AG08396 (cell line): ENCODE measurements at regions not wholly inside any gene's neighbourhood (a gene's known extent, or its start where the extent isn't known, plus 50 kb on each side); places are given as distances from the start of the nearest gene placed in this dataset.
"Not testable (repeated sequence)": the region's sequence is repeated elsewhere in the genome, so short reads cannot be mapped to it uniquely, and the experiment has no call there.

ENCODE experiments used
- DNase-seq: peaks from one replicate; pipeline ENCODE4 v3.0.0; 2012; ENCODE audit warnings: low spot score, mixed read lengths

DNA sequence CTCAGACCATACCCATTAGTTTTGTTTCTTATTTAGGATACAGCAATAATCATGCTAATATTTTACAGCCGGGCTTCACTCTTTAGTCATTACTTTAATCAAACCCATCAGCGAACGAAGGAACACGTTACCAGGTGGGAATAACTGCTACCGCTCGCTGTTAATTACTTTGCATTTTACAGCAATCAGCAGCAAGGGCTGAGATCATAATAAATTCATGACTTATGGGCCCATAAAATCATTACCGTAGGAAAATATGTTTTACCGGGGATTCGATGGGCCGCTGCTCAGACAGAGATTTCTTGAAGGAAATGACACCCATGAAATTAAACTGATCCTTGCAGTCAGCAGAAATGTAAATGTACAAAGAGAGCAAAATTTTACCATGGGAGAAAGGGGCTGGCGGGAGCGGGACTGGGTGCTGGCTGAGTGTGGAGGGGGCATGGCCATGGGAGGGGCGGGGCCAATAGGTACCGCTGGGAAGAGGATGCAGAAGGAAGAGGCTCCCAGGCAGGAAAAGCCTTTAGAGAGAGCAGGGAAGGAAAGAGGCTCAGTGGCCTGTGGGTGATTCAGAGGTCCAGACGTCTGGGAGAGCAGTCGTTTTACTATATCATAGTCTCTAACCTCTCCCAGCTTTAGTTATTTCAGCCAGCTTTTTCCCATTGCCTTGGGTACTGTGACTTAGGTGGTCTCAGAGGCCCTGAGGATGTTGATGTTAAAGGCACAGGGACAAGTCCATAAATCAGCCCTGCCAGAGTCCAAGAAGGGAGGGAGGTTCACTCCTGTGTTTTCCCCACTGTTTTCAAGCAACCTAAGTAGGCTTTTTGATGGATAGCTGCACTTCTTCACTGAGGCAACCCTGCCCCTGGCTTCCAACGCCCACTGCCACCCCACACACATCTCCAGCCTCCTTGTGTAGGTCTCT lies 258.9 kb downstream of the SEC16B start:
- no peak for DNase-seq

DNA sequence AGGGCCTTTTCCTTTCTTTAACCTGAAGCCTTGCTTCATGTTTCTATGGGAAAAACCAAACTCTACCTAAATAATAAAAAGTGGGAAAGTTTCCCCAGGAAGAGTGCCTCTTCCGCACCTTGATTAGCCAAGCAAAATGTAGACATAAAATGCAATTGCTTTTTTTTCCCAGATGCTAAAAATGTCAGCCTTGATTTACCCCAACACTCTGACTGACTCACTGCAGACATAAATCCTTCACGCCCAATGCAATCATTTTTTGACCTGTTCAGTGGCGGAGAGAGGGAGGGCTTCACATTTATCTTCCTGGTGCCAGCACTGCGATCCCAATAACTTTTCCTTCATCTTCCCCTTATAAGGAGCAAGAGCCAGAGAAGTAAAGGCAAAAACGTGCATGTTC lies 261.5 kb downstream of the SEC16B start:
- DNase-seq: no peak

DNA sequence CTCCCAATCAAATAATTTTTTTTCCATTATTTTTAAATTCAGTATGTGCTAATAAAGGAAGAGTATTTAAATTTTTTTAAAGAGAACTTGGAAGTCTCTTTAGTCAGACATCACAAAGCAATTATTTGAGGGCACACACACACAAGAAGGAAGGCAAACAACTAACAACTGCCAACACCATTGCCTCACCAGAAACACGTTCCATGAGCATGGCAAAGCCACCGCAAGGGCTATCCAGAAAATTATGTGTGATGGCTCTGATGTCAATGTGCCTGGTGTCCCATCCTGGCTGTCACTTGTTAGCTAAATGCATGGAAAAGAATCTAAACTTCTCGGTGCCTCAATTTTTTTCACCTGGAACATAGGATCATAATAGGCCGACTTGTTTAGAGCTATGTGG lies 262.9 kb downstream of the SEC16B start:
- no peak for DNase-seq

DNA sequence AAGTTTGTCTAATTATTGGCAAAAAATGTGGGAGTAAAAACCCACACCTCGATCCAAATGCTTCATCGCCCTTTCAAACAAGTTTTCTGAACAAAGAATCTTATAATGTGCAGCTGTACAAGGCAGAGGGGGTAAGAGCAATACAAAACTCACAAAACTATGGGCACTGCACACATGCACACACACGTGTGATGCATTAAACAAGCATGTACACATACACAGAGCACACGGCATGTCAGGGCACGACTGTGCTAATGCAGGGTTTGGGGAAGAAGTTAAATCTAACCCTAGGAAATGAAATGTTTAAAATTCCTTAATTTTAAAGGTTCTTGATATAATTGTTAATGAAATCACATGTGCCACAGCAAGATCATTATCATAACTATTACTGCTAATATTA lies 264.0 kb downstream of the SEC16B start:
- no peak for DNase-seq

- no peak for DNase-seq
These were observed 265.9 kb downstream of the SEC16B start for GRCh38 chr1:177703888-177704446.

DNA sequence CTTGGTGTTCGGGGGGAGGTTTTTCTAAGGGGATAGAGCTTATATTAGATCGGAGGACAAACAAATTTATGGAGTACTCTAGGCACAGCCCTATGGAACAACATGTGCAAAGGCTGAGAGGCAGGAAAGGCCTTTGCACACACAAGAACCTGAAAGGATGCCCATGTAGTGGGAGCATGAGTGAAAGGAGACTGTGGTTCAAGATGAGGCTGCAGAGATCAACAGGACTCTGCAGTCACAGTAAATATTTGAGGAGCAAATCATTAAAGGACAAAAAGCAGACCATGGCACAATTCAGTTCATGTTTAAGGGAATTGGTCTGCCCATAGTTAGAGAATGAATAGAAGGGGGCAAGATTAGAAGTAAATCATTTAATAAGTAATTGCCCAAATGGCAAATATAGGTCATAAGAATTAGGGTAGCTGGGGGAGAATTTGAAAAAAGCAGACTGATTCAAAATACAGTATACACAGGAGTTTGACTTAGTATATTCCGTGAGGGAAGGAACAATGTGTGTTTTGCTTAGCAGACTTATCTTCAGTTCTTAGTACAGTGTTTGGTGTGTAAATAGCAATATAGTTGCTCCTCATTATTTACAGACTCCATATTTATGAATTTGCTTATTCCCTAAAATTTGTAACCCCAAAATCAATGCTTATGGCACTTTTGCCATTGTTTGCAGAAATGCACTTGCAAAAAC lies 268.1 kb downstream of the SEC16B start:
- DNase-seq: no peak

- DNase-seq: no peak
These were observed 269.0 kb downstream of the SEC16B start for GRCh38 chr1:177700856-177701255.

GRCh38 chr1:177690996-177691395 lies 278.9 kb downstream of the SEC16B start:
- DNase-seq: no peak

DNA sequence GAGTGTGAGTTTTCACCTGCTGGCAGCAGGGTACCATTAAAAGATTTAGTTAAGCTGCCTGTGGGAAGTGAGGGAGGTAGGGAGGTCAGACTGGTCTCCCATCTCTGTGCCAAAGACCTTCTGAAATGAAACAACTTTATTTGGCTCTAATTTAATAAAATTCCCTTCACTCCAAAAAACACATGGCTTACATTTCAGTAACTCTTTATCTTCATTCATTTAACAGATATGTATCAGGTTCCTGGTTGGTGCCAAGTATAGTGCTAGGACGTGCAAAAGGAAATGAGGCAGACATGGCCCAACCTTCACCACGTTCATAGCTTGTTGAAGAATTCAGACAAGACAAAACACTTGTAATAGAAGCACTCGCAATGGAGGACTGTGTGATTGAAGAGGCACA lies 282.3 kb downstream of the SEC16B start:
- no peak for DNase-seq

DNA sequence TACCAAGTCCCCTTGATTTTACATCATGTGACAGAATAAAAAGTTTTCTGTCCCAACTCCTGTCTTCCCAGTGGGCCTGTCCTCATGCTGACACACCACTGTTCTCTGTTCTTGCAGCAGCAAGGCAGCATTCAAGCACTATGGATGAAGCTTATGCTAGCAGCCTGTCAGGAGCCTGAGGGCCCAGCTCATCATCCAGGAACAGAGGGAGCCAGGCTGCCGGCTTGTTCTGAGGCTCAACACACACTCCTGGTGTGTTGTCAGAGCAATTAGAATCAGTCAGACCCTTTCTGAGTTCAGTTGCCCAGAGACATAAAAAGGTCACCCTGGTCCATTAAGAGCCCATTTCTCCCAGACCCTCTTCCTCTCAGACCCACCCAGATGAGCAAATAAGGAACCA lies 282.9 kb downstream of the SEC16B start:
- no peak for DNase-seq

- no peak for DNase-seq
These were observed 300.7 kb downstream of the SEC16B start for GRCh38 chr1:177669161-177669560.

GRCh38 chr1:177665935-177666334 lies 303.9 kb downstream of the SEC16B start:
- no peak for DNase-seq

GRCh38 chr1:177664742-177665141 lies 305.1 kb downstream of the SEC16B start:
- not testable (repeated sequence) for DNase-seq

DNA sequence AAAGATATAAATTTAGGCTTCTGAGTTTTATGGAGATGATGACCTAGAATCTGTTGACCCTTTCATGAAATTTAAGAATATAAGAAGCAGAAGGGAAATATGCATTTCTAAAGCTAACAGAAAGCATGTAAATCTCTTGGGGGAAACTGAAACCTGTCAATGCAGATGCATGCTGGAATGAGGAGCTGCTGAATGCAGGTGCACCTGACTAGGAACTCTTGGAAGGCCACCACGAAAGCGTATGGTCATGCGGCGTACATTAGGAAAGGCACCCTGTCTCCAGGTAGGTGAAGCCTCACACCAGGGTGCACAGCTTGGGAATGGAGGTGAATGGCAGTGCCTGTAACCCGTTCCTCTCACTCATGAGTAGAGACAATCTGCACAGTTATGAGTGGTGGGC lies 309.7 kb downstream of the SEC16B start:
- no peak for DNase-seq

DNA sequence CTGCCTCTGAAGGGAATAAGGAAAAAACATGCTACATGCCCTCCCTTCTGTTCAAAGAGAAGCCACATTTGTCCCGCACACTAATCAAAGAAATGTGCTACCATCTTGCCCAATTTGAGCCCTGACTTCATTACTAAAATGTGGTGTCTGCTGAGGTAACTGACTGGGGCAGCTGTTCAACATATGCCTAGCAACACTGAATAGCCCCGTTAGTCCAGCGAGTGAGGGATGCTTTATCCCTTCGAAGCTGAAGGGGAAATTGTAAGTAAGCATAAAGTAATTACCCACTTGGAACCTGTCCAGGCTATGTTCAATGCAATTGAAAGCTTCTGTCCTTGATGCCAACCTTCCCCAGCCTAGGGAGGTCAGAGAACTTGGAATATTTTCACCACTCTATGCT lies 310.6 kb downstream of the SEC16B start:
- DNase-seq: no peak

GRCh38 chr1:177656598-177656997 lies 313.3 kb downstream of the SEC16B start:
- no peak for DNase-seq

DNA sequence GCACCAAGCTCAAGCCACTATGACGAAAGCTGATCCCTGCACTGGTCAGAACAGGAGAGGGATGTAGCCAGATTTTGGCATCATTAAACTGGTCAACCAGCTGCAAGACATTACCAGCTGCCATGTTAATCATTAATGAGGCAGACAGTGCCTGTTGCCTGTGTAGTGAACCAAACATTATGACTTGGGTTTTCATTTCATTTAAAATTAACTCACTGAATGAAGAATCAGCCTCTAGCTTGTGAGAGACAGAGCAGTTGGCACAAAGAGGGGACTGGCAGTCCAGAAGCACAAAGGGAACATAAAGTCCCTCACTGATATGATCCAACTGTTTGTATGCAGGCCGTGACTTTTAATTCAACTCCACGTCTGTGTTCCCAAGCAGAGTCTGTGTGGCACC lies 318.9 kb downstream of the SEC16B start:
- no peak for DNase-seq

- DNase-seq: no peak
These were observed 321.1 kb downstream of the SEC16B start for GRCh38 chr1:177648731-177649265.

GRCh38 chr1:177648138-177648537 lies 321.7 kb downstream of the SEC16B start:
- no peak for DNase-seq

DNA sequence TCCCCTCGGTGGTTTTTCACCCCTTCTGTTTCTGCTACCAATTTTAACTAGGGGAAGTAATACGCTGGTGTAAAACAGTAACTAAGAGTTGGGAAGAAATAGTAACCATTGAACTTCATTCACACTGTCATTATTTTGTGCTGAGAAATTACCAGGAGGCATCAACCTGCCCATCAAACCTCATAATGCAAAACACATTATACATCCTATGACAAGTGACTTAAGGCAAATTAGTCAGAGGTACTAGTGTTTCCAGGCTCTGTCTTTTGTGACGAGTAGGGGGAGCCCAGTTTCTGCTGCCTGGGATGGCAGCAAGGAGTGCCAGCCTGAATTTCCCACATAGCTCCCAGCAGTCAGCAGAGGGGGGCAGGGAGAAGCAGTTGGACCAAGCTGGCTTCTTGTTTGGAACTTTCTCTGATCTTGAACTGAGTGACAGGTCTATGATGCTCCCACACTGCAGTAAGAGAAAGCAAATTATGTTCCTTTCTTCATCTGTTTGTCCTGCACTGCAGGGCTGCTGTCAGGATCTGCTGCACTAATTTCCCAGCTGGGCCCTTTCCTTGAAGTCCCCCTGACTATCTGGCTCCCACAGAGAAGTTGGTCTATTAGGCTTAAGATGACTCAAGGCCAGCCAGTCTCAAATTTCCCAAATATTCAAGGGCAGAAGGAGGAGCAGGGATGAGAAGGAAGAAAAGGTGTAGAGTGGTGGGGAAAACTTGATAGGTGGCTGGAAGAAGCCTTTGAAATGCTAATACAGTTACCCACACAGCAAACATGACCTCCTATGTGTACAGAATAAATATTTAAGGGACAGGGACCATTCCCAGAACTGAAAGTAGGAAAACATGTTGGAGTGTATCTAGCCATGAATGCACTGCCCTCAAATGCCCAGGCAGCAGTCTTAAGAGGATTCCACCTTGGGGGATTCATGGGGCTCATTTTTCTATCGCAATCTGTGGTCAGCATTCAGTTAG lies 322.8 kb downstream of the SEC16B start:
- no peak for DNase-seq

DNA sequence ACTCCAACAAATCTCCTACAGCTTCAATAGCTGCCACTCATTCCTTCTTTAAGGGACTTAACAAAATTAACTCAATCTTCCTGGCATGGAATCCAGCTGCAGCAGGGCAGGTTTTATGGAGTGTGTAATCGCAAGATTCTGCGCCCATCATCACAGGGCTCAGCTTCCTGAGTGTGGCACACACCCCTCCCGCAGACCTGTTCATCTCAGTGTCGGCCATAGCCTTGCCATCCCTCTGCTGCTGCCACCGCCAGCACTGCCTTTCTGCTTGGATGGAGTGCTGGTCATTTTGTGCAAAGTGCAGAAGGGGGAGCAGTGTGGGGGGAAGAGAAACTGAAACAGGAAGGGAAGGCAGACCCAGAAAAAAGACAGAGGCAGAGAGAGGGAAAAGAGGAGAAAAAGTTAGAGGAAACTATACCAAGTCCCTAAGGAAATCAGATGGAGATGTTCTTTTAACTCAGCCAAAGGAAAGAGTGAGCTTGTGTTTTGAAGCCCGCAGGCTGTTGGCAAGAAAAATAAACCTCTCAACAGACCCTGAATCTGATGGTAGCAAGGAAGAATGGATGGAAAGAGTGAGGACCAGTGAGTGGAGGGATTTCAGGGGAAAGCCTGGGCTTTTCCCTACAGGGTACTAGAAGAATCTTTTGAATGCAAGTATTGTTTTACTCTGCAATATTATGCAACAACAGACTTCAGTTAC lies 324.2 kb downstream of the SEC16B start:
- no peak for DNase-seq
